Lung microvascular endothelial cell (primary cell): ENCODE measurements at regions not wholly inside any gene's neighbourhood (a gene's known extent, or its start where the extent isn't known, plus 50 kb on each side); places are given as distances from the start of the nearest gene placed in this dataset.

Experiments
- DNase-seq, 2 donors: peaks; one replicate each; pipeline versions ENCODE4 v3.0.0 to v3.0.0-alpha.2; 2010; ENCODE audit warnings: low read depth in 2 of 2

DNA sequence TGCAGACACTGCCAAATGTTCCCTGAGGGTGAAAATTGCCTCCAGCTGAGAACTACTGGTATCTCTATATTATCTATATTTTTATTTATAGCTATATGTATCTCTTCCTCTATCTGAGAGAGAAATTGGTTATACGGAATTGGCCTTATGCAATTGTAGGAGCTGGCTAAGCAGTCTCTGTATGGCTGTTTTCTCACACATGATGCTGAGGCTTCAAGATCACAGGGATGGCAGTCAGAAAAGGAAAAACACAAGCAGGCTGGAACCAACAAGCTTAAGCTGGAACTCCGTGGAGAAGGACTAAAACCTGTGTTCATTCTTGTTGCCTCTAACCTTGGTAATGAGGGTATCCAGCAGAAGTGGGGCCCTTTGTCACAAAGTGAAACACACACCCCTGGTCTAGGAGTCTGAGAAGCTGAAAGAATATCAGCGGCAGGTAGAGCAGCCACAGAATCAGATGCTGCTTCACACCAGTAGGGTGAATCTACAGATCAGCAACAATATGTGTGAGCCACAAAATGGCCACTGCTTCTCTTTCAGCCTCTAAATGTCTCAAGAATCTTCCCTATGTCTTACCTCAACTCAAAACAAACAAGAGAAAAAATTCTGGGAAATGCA, 166.5 kb upstream of the PPP1R2C start:
- no peak for DNase-seq

DNA sequence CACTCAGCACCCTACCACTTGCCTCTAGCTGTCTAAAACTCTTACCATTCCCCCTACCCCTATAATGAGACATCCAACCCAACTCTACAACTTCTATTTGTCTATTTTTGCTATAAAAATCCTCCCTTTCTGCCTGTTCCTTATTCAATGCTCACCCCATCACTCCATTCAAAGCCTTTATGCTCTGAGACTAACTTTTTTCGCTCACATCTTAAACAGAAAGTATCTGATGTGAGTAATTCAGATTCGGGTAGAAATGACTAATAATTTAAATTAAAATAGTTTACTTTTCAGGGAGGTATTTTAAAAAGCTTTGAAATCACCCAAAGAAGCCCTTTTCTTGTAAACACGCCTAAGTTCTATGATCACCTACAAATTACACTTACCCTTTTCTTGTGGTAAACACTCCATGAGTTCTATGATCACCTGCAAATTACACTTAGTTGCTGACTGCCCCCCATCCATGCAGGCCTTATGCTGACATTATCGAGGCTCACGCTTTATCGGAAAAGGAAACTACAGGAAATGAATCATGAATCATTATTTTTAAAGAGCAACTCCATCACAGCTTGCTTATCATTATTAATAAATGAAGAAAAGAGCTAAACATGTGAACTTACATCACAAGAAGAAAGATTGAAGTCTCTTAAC, 168.7 kb upstream of the PPP1R2C start:
- no peak for DNase-seq

DNA sequence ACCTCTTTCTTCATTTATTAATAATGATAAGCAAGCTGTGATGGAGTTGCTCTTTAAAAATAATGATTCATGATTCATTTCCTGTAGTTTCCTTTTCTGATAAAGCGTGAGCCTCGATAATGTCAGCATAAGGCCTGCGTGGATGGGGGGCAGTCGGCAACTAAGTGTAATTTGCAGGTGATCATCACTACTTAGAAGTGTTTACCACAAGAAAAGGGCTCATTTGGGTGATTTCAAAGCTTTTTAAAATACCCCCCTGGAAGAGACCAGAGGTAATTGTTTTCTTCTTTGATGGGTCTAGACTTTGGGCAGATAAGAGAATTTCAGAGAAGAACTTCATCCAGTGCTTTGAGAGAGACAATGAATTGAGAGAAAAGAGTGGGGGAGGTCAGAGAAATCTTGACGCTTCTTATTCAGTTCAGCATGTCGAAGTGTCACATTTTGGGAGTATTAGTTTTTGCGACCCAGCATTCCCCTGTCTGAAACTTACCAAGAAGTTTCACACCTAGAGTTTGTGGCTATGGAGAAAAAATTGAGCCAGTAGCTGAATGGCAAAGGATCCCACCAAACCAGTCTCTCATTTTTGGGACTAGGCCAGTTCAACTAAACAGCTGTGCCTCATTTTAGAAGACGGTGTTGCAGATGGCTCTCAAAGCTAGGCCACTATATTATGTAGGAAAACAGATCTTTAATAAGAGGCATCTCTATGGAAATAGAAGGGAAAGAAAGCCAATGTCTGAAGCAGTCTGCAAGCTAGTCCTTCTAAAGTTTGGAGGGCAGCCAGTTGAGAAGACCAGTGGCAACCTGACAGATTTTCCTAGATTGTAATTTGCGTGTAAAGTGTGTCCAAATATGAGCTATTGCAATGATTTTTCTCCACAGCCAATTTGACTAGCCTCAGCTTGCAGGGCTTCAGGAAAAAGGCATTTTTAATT, 171.0 kb upstream of the PPP1R2C start:
- no peak for DNase-seq

DNA sequence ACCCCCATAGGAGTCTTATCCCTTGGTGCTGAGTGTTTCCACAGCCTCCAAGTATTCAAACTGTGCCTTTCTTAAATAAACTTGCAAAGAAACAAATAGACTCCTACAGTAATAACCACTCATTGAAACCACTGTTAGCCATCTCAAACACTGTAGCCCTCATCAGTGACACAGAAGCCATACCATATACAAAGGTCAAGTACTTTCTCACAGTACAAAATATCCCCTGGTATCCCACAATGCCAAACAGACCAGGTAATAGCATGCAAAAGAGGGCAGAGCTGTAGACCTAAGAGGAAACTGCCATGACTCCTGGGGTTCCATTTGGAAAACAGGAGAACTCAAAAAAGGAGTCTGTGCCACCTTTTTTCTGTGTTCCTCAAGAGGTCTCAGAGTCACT, 173.8 kb upstream of the PPP1R2C start:
- DNase-seq: no peak

DNA sequence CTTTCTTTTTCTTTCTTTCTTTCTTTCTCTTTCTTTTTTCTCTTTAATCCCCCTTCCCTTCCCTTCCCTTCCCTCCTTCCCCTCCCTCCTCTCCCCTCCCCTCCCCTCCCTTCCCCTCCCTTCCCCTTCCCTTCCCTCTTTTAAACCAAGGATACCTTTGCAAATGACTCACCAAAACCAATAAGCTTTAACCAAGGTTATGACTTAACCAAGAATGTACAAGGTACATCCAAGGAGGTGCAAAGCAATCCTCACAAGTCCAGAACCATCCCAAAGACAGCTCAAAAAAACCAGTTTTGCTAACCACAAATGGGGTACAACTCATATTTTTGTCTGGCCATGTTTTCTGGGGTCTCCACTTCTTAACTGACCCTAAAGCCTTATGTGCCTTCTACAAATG, 174.7 kb upstream of the PPP1R2C start:
- no peak for DNase-seq

DNA sequence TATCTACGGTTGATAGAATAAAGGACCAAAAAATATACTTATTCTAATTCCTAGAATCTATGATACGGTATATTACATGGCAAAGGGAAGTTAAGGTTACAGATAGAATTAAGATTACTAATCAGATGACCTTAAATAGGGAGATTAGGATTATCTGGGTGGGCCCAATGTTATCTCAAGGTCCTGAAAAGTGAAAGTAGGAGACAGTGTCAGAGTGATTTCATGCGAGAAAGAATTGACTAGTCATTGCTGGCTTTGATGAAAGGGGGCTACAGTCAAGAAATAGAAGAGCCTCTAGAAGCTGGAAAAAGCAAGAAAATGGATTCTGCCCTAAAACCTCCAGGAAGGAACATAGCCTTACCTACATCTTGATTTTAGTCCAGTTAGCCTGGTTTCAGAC, 176.9 kb upstream of the PPP1R2C start:
- DNase-seq: no peak

DNA sequence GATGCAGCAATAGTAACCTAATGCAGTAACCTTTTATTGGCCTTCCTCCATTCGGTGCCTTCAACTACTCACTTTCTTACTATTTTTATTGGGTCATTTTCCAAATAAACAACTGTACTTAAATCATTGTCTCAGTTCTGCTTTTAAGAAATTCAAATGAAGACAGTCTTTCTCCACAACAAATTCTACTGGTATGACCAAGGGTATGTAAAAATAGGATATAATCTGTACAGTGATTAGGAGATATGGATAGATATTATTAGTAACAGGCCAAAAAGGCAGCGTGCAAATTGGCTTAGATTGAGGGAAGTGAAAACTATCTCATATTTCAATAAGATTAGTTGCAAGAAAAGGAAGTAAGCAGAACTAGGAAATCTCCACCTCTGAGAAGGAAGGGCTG, 177.4 kb upstream of the PPP1R2C start:
- no peak for DNase-seq

DNA sequence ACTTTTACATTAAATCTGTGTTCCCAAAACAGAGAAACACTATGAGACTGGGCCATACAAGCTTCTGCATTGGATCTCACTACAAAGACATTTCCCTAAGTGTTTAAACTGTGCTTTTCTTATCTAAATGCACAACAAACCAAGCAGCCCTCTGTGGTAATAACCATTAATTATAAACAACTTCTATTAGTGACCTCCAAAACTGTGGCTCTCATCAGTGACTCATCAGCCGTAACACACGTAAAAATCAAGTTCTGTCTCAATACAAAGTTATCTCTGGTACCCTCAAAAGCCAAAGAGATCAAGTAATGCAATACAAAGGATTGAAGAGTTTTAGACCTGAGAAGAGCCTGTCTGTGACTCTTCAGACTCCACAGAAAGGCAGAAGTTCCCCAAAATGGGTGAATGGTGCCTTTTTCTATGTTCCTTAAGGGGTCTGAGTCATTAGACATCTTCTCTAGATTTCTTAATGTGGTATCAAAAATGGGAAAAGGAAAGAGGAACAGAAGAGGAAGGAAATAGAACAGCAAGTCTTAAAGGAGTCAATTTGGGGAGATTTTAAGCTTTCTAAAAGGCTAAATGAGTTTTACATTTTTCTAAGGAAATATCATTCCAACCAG, 189.8 kb upstream of the PPP1R2C start:
- no peak for DNase-seq

DNA sequence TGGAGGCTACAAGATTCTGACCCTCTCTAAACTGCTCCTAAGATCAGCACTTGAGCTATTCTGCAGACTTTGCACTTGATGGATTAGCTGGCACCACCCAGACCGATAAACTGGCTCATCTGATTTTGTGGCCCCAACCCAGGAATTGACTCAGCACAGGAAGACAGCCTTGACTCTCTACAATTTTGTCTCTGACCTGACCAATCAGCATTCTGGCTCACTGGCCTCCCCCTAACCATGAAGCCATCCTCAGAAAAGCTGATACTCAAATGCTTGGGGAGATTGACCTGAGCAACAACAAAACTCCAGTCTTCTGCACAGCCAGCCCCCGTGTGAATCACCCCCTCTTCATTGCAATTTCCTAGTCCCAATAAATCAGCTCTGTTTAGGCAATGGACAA, 195.4 kb upstream of the PPP1R2C start:
- DNase-seq: no peak

DNA sequence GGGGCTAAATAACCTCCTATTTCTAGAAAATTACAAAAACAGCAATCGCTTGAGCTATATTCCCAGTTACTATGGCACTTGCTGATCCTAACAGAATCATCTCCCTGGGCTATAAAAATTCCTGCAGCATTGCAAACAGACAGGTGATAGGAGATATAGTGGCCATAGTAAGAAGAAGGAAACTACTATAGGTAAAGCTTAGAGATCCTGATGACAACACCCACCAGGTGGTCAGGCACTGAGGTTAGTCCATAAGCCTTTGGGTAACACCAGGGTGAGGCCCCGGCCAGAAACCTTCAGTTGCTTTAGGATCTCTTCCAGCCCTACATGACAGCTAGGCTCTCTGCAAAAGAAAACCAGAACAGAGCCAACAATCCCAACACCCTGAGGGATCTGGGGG, 197.9 kb upstream of the PPP1R2C start:
- DNase-seq: no peak

DNA sequence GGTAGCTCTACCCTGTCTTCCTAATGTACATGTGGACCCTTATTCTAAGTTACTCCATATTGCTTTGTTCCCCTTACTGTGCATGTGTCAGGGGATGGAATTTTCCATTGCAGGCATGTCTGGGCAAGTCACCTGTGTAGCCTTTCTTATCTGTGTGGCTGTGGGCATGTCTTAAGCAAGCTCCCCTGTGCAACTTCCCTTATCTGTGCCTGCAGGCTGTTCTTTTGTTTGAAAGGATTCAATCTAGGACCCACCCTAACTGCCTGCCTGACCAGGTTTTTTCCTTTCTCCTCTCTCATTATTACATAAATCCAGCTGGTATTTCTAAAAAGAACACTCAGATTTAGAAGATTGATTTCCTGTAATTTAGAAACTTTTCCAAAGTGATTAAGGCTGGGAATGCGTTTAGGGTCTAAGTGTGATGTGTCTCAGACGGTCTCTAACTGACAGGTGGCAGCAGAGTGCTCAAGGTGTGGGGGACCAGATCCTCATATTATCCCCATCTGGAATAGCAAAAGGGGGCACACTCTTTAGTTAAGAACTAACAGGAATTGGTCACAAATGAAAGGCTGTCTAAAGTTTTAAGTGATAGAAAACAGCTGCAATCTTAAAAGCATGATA, 198.9 kb upstream of the PPP1R2C start:
- DNase-seq: no peak

DNA sequence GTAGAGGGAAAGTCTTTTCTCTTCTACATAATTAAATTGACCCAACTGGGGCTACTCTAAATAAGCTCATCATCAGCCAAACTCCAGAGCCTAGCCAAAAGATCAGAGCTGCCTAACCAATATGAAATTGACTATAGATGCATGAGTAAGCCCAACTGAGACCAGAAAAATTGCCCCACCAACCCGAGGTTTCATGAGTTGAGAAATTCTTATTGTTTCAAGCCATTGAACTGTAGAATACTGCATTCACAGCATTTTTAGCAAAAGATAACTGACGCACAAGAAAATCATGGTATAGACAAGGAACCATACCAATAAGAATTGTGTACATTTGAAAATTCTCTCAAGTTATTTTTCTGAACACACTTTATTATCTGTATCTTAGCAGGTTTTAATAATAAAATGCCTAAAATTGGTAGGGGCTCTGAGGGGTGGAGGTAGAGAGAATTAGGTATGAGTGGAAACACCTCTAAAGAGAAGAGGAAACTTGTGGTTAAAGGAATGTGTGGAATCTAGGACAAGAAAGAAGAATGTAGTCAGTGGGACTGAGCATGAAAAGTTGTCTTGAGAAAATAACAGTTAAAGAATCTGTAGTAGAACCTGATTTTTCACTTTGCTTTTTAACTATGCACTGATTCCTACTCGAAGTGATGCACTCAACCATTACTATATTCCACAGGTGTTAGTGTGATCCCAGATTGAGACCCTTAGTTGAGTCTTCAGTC, 200.9 kb upstream of the PPP1R2C start:
- no peak for DNase-seq

DNA sequence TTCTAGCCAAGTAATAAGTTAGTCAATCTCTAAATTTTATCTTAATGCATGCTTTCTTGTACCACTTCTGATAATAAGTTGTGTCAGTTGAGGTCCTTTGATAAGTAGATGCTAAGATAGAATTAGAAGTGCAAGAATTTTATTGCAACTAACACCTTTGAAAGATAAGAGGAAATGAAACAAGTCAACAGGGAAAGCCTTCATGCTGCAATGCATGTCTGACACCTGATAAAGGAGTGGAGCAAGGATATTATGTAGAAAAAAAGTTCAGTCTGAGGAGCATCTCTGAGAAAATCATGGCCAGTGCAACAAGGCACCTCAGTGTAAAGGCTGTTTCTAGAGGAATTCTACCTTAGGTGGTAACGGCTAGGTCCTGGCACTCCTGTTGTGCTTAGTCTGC, 210.7 kb upstream of the PPP1R2C start:
- DNase-seq: no peak

DNA sequence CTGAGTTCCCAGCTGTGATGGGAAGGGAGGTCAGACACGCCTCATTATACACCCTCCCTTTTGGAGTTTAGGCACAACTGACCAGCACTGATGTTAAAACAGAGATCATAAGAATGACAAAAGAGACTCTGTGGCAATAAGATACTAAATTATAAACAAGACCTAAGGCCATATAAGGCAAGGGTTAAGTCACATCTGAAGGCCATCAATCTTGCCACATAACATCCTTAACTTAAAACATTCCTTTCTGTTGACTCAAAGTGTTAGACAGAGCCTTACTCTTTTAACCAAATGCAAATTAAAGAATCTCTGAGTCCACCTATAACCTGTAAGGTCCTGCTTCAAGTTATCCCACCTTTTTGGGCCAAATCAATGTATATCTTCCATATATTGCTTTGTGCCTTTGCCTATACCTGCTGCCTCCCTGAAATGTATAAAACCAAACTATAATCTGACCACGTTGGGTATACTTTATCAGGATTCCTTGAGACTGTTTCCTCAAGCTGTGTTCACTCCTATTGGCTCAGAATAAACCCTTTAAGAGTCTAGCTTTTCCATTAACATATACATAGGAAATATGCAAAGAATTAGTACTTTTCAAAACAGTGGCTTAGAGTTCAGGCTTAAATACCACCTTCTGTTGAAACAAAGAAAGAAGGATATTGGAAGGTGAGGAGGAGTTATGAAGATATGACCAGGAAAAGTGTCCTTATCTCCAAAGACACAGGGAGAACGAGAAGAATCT, 214.4 kb upstream of the PPP1R2C start:
- peak in 1 of 2 donors; percentile 0 for DNase-seq

DNA sequence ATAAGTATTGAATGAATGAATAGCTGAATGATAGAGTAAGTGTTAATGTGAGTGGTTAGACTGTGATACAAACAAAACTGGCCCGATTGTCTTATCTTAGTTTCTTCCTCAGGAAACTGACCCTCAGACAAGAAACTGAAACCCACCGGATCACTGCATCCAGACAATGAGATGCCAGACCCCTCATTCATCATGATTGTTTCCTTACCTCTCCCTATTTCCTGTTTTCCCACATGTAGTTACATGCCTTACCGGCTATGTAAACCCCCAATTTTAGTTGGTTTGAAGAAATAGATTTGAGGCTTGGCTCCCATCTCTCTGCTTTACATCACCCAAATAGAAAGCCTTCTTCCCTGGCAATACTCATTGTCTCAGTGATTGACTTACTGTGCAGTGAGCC, 218.9 kb upstream of the PPP1R2C start:
- DNase-seq: peak; percentile 7 to 16

DNA sequence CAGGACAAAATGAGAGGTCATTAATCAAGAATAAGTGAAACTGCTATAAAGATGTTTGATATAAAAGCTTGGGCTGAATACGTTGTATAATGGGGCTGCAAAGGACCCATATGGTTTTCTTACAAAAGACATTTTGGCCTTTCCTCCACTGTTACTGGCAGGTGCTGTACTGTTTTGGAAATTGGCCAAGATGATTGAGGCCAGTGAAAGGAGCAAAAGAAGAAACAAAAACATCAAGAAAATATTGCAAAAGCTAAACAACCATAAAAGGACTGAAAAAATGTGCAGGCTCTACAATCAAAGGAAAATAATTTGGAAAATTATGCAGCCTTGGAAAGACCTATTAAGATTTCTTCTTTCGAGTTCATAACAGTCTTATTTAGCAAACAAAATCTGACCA, 222.2 kb upstream of the PPP1R2C start:
- DNase-seq: no peak

DNA sequence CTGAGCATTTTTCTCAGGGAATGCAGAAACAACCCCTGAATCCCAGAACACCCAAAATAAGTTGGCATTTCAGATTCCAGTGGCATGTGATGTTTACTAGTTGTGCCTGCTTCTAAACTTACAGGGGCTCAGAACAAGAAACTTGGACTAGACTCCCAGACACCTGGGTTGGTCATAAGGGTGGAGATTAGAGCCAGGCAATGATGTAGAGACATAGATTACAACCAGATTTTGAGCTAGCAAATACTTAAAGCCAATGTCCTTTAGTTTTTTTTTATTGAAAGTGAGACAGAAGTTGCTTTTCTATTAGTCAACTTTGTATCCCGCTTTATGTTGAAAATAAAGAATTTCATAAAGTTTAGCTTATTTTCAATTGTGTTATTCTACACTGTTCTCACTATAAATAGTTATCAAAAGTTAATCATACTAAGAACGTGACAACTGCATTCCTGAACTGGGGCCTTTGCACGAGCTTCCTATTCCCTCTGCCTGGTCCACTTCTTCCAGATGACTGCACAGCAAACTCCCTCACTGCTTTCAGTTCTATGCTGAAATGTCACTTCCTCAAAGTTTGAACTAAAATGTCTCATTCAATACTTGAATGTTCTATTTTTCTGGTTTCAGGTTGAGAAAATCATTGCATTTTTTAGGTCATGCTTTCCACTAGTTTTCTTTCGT, 224.7 kb upstream of the PPP1R2C start:
- DNase-seq: no peak

DNA sequence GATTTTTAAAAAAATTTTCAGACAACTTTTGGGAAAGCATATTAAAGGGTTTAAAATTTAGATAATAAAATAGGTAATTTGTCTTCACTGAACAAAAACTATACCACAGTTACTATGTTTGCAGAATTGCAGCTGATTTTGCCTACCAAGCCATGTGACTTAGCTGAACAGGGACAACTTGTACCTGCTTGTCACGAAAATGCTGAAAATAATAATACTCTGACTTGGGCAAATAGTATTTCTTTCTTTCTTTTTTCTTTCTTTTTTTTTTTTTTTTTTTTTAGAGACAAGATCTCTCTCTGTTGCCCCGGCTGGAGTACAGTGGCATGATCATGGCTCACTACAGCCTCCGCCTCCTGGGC, 225.2 kb upstream of the PPP1R2C start:
- no peak for DNase-seq

DNA sequence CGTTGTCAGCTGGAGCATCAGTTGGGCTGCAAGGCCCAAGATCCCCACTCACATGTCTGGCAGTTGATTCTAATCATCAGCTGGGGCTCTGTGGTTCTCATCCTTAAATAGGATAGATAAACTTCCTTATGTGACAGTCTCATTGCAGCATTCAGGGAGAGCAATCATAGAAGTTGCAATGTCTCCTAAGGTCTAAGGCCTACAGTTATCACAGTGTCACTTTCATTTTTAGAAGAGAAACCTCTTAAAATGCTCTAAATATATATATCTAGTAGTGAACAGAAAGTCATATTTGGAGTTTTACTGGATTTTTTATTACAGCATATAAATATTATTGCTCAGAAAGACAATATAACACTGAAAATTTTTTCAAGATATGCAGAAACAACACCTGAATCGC, 226.0 kb upstream of the PPP1R2C start:
- no peak for DNase-seq

DNA sequence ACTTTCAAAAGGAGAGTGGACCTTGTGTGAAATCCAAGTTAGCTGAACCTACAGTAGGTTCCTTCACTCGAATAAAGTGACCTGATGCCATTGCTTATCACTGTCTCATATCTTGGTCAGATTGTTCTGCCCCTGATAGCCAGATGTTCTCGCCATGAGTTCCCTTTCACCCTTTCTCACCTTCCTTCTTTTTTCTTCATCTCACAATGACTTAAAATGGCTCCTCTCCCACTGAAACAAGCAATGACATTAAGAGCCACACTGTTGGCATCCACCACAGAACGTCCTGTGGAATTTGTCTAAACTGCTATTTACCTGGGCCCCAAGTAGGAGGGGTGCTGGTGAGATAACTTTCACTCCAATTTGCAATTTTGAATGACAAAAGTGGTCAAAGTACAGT, 227.6 kb upstream of the PPP1R2C start:
- DNase-seq: no peak
